GM12874 (cell line): ENCODE measurements at regions not wholly inside any gene's neighbourhood (a gene's known extent, or its start where the extent isn't known, plus 50 kb on each side); places are given as distances from the start of the nearest gene placed in this dataset.
A peak's percentile ranks its signal among the peaks of the same experiment; 100 is the strongest.

ENCODE experiments used
- CTCF ChIP-seq: IDR thresholded peaks from 2 replicates; pipeline ENCODE4 v1.5.1; 2011; ENCODE audit warnings: low read depth, mild to moderate bottlenecking, control low read depth, low read length, moderate library complexity; ENCODE audit not compliant: insufficient read depth

- TF ChIP-seq CTCF: peak; percentile 58
Measured at GRCh38 chr5:171606414-171607024, 179.1 kb upstream of the SMIM23 start.

GRCh38 chr5:171607863-171608262 lies 177.8 kb upstream of the SMIM23 start:
- TF ChIP-seq CTCF: no peak

GRCh38 chr5:171609806-171610452 lies 175.7 kb upstream of the SMIM23 start:
- TF ChIP-seq CTCF: no peak

- no peak for TF ChIP-seq CTCF
Measured at GRCh38 chr5:171610686-171611085, 174.9 kb upstream of the SMIM23 start.

- TF ChIP-seq CTCF: no peak
Measured at GRCh38 chr5:171612749-171613148, 172.9 kb upstream of the SMIM23 start.

GRCh38 chr5:171614511-171614910 lies 171.1 kb upstream of the SMIM23 start:
- TF ChIP-seq CTCF: no peak

- no peak for TF ChIP-seq CTCF
Measured at GRCh38 chr5:171614971-171615653, 170.5 kb upstream of the SMIM23 start.
